MG63 (cell line): ENCODE measurements at regions not wholly inside any gene's neighbourhood (a gene's known extent, or its start where the extent isn't known, plus 50 kb on each side); places are given as distances from the start of the nearest gene placed in this dataset.
"Not testable (repeated sequence)": the region's sequence is repeated elsewhere in the genome, so short reads cannot be mapped to it uniquely, and the experiment has no call there.

Experiments used
- DNase-seq: peaks from one replicate; pipeline ENCODE4 v3.0.0-alpha.2; 2020
- H3K27me3 ChIP-seq: fragments of 250-450 bp; sonication (Bioruptor Pico); 2 replicates; pipeline ENCODE4 v1.5.1; 2020; ENCODE audit warnings: mild to moderate bottlenecking, moderate library complexity
- H3K36me3 ChIP-seq: fragments of 250-450 bp; sonication (Bioruptor Pico); 2 replicates; pipeline ENCODE4 v1.5.1; 2020; ENCODE audit warnings: mild to moderate bottlenecking, moderate library complexity
- H3K4me3 ChIP-seq: fragments of 250-450 bp; sonication (Bioruptor Pico); 2 replicates; pipeline ENCODE4 v1.5.1; 2020; ENCODE audit warnings: mild to moderate bottlenecking, moderate library complexity
- H3K9me3 ChIP-seq: fragments of 250-450 bp; sonication (Bioruptor Pico); 2 replicates; pipeline ENCODE4 v1.5.1; 2020; ENCODE audit warnings: mild to moderate bottlenecking, moderate library complexity

DNA sequence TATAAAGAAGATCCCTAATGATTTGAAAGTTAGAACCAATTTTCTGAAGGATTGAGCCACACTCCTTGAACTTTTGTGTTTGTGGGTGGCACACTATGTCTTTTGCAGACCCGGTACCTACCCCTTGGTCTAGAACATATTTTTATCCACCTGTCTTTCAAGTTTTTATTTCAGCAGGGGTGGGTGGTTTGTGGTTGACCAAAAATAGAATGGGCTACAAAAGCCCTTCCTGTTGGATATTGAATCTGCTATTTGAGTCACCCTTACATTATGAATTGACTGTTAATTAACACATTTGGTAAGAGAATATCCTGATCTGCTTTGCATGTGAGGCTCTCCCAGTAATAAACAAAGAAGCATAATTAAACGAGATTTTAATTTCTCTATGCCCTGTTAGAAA, 401.2 kb downstream of the POTEH start:
- not testable (repeated sequence) for H3K36me3 ChIP-seq, H3K27me3 ChIP-seq, DNase-seq, H3K9me3 ChIP-seq, H3K4me3 ChIP-seq

DNA sequence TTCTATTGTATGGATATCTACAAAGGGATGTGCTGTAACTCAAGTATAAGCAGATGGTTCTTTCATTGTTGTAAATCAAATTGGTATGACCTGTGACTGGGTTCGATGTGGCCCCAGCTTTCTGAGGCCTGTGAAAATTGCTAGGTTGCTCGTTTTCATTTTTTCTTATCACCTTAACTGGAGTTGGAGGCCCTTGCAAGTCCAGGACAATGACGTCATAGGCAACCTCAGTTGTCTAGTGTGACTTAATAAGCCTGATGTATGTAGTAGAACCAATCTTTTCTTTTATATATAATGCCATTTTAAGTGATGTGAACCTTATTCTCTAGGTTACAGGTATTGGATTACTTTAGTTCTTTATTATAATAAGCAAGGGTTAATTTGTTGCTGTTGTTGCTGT, 415.3 kb downstream of the POTEH start:
- H3K36me3 ChIP-seq, H3K4me3 ChIP-seq, DNase-seq, H3K27me3 ChIP-seq, H3K9me3 ChIP-seq: not testable (repeated sequence)

DNA sequence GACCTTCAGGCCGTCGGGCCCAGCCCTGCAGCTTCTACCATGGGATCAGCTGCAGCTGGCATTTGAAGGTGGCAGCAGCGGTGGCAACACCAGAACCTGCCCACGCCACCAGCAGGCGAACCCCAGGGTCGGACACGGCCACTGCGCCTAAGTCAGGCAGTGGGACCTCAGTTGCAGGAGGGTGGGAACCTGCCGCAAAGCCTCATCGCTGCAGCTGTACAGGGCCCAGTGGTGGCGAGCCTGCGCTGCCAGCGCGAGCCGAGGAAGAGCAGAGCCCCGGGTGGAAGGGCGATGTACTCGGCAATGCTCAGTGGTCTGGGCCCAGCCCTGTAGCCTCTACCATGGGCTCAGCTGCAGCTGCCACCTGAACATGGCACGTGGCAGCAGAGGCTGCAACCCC, 441.6 kb downstream of the POTEH start:
- not testable (repeated sequence) for H3K27me3 ChIP-seq, H3K36me3 ChIP-seq, DNase-seq, H3K9me3 ChIP-seq, H3K4me3 ChIP-seq

DNA sequence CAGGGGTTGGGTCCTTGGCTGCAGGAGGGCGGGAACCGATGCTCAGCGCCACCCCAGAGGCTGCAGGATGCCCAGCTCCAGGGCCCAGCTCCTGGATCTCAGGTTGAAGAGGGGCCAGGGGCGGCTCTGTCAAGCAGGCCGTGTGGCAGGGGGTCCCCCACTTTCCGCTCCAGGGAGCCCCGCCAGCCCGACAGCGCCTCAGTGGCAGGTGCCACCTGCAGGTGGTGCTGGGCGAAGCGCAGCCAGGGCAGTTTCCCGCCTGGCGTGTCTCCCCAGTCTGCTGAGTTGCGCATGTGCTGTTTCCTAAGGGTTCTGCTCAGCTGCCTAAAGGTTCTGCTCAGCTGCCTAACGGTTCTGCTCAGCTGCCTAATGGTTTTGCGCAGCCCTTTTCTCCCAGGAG, 442.1 kb downstream of the POTEH start:
- Histone ChIP-seq H3K36me3 (no peaks in the 10 kb centered on the region), H3K27me3 (no peaks in the 10 kb centered on the region), H3K9me3 (no peaks in the 10 kb centered on the region), H3K4me3 (no peak overlapping the region)
- no peak for DNase-seq

DNA sequence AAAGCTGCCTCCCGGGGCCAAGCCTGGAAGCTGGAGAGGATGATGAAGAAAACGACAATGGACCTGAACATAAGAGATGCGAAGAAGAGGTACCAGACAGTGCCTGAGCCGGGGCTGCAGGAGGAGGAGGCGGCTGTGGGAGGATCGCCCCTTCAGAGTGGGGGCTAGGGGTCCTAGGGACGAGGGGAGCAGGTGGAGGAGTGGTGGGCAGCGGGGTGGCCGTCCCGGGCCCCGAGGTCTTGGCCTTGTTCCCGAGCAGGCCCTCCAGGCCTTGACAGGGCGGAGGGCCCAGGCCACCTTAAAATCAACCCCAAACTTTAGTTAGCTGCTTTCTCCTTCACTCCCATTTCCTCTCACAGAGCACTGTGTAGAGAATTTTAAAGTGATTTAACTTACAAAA, 442.8 kb downstream of the POTEH start:
- H3K4me3 ChIP-seq, DNase-seq, H3K36me3 ChIP-seq: not testable (repeated sequence)

DNA sequence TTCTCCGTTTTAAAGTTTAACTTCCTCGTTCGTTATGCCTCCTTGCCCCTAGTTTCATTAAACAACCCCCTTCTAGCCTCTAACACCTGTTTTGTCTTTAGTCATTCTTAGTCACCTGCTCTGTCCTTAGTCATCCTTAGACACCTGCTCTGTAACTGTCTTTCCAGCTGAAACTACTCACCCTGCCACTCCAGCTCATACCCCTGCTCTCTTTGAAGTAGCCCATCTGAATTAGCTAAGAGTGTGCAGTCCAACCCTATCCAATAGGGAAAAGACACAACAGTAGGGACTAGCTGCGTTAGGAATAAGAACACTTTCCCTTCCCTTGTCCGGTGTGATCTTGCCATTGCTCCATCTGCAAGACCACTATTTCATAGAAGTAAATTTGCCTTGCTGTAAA, 446.5 kb downstream of the CCT8L2 start:
- not testable (repeated sequence) for H3K36me3 ChIP-seq, H3K27me3 ChIP-seq, H3K4me3 ChIP-seq, DNase-seq, H3K9me3 ChIP-seq

More for the DNA sequence above, 442.8 kb downstream of the POTEH start:
- not testable (repeated sequence) for H3K27me3 ChIP-seq, H3K9me3 ChIP-seq

DNA sequence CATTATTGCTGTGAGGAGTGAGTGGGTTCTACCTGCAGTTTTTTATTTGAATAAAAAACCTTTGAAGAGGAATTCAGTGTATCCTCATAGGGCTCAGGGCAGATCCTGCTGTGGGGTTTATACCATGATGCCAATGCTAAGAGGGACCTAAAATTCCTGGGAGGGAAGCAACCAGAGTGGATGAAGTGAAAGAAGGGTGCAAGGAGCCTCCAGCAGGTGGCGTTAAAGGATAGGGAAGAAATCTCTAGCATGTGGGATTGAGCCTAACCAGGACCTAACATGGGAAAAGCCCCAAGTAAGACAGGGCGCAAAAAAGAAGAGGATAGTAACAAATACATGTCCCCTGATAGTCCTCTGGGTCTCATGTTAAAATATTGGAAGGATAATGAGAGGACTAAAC, 445.7 kb downstream of the CCT8L2 start:
- not testable (repeated sequence) for H3K4me3 ChIP-seq, H3K9me3 ChIP-seq, H3K36me3 ChIP-seq, H3K27me3 ChIP-seq
- DNase-seq, result peak; percentile 10

- not testable (repeated sequence) for H3K27me3 ChIP-seq, DNase-seq, H3K4me3 ChIP-seq, H3K36me3 ChIP-seq, H3K9me3 ChIP-seq
Observed at GRCh38 chr22:16177287-16177686, 415.3 kb downstream of the CCT8L2 start.

- H3K27me3 ChIP-seq, H3K9me3 ChIP-seq, H3K4me3 ChIP-seq, H3K36me3 ChIP-seq, DNase-seq: not testable (repeated sequence)
Observed at GRCh38 chr22:16183864-16184263, 408.7 kb downstream of the CCT8L2 start.
